HG02798 (cell line): ENCODE measurements at regions not wholly inside any gene's neighbourhood (a gene's known extent, or its start where the extent isn't known, plus 50 kb on each side); places are given as distances from the start of the nearest gene placed in this dataset.
"Not testable (repeated sequence)": the region's sequence is repeated elsewhere in the genome, so short reads cannot be mapped to it uniquely, and the experiment has no call there.

Experiments
- ATAC-seq: cut with Tn5 transposase; IDR thresholded peaks from one replicate; pipeline ENCODE4 v1.9.1; 2021; ENCODE audit warnings: mild to moderate bottlenecking; ENCODE audit not compliant: unreplicated experiment, poor library complexity

GRCh38 chr9:62798884-62799850, 1609.3 kb downstream of the SPATA31A7 start:
- ATAC-seq, result not testable (repeated sequence)

GRCh38 chr9:62799851-62800371, 1610.1 kb downstream of the SPATA31A7 start:
- not testable (repeated sequence) for ATAC-seq

- not testable (repeated sequence) for ATAC-seq
These were observed 1610.9 kb downstream of the SPATA31A7 start for GRCh38 chr9:62800451-62801371.

GRCh38 chr9:62801372-62801811, 1611.6 kb downstream of the SPATA31A7 start:
- ATAC-seq, result not testable (repeated sequence)

GRCh38 chr9:62801961-62802718, 1612.3 kb downstream of the SPATA31A7 start:
- ATAC-seq, result peak; percentile 100

- not testable (repeated sequence) for ATAC-seq
These were observed 1612.9 kb downstream of the SPATA31A7 start for GRCh38 chr9:62802719-62803079.

- not testable (repeated sequence) for ATAC-seq
These were observed 1613.3 kb downstream of the SPATA31A7 start for GRCh38 chr9:62803099-62803498.

GRCh38 chr9:62804314-62804713, 1614.5 kb downstream of the SPATA31A7 start:
- ATAC-seq, result not testable (repeated sequence)

GRCh38 chr9:62807424-62807823, 1617.6 kb downstream of the SPATA31A7 start:
- not testable (repeated sequence) for ATAC-seq

GRCh38 chr9:62808081-62808480, 1618.2 kb downstream of the SPATA31A7 start:
- not testable (repeated sequence) for ATAC-seq

GRCh38 chr9:62810318-62810717, 1620.5 kb downstream of the SPATA31A7 start:
- not testable (repeated sequence) for ATAC-seq

- not testable (repeated sequence) for ATAC-seq
These were observed 1621.0 kb downstream of the SPATA31A7 start for GRCh38 chr9:62810811-62811315.

- ATAC-seq, result not testable (repeated sequence)
These were observed 1625.6 kb downstream of the SPATA31A7 start for GRCh38 chr9:62815436-62815835.

- ATAC-seq, result not testable (repeated sequence)
These were observed 1626.5 kb downstream of the SPATA31A7 start for GRCh38 chr9:62816331-62816730.

GRCh38 chr9:62817214-62817613, 1627.4 kb downstream of the SPATA31A7 start:
- ATAC-seq, result not testable (repeated sequence)

GRCh38 chr9:62822185-62822584, 1632.3 kb downstream of the SPATA31A7 start:
- ATAC-seq, result not testable (repeated sequence)

- ATAC-seq, result not testable (repeated sequence)
These were observed 1638.4 kb downstream of the SPATA31A7 start for GRCh38 chr9:62827957-62828907.

GRCh38 chr9:62830829-62831459, 1641.1 kb downstream of the SPATA31A7 start:
- ATAC-seq, result not testable (repeated sequence)
